Activated CD4-positive, alpha-beta memory T cell treated with anti-CD3 and anti-CD28 coated beads for 36 hours (primary cell): ENCODE measurements at regions not wholly inside any gene's neighbourhood (a gene's known extent, or its start where the extent isn't known, plus 50 kb on each side); places are given as distances from the start of the nearest gene placed in this dataset.
"Not testable (repeated sequence)": the region's sequence is repeated elsewhere in the genome, so short reads cannot be mapped to it uniquely, and the experiment has no call there.

Source experiments
- CTCF ChIA-PET: fragments of 350-600 bp; sonication (Branson Sonifier 250); formaldehyde crosslinking; loops from one replicate; lab custom pipeline; 2021; ENCODE audit warnings: antibody characterized with exemption, inconsistent platforms; lab: Charles Lee
- POLR2A ChIA-PET: fragments of 350-600 bp; sonication (Branson Sonifier 250); formaldehyde crosslinking; loops from one replicate; lab custom pipeline; 2021; ENCODE audit warnings: antibody characterized with exemption; lab: Charles Lee
- DNase-seq: peaks from one replicate; pipeline ENCODE4 v3.0.0-alpha.2; 2020
- H3K27ac Mint-ChIP-seq: one replicate; pipeline ENCODE4 v1.8.0; 2021; ENCODE audit warnings: mixed read lengths
- H3K27me3 Mint-ChIP-seq: one replicate; pipeline ENCODE4 v1.8.0; 2021; ENCODE audit warnings: mixed read lengths
- H3K36me3 Mint-ChIP-seq: one replicate; pipeline ENCODE4 v1.8.0; 2021; ENCODE audit warnings: mixed read lengths
- H3K4me1 Mint-ChIP-seq: one replicate; pipeline ENCODE4 v1.8.0; 2021; ENCODE audit warnings: low read depth, mixed read lengths
- H3K4me3 Mint-ChIP-seq: one replicate; pipeline ENCODE4 v1.8.0; 2021; ENCODE audit warnings: mild to moderate bottlenecking, mixed read lengths
- H3K9me3 Mint-ChIP-seq: one replicate; pipeline ENCODE4 v1.8.0; 2021; ENCODE audit warnings: mixed read lengths
- intact Hi-C: fragments of 100-400 bp; cut with micrococcal nuclease; formaldehyde crosslinking; loops from one replicate; pipeline ENCODE4 v1.15.1; 2023

- peaks cover 49% of the 10 kb centered on the region for H3K36me3 Mint-ChIP-seq
- H3K4me1 Mint-ChIP-seq = peaks cover 44% of the 10 kb centered on the region
- H3K27me3 Mint-ChIP-seq, H3K4me3 Mint-ChIP-seq, H3K9me3 Mint-ChIP-seq, intact Hi-C loops, H3K27ac Mint-ChIP-seq, DNase-seq, POLR2A ChIA-PET: not testable (repeated sequence)
- CTCF ChIA-PET = interaction anchor here (0.9 to 1.1 kb wide), 2 partner anchors 16 to 17 kb away, joined by 3 to 5 read pairs; no protein-coding TSS in a partner anchor
Measured at GRCh38 chr7:66573782-66574495, 54.7 kb upstream of the KCTD7 start.

GRCh38 chr7:66574768-66575167 lies 53.9 kb upstream of the KCTD7 start:
- CTCF ChIA-PET = interaction anchor here (0.9 kb wide), 1 partner anchor 17 kb away, joined by 5 read pairs; no protein-coding TSS in a partner anchor
- intact Hi-C loops = not testable (repeated sequence)

GRCh38 chr7:66575398-66575797 lies 53.3 kb upstream of the KCTD7 start:
- Mint-ChIP-seq H3K27me3 (no peaks in the 10 kb centered on the region), H3K36me3 (peaks cover 41% of the 10 kb centered on the region), H3K4me3 (no peak overlapping the region), H3K9me3 (no peaks in the 10 kb centered on the region), H3K27ac (no peak overlapping the region), H3K4me1 (peaks cover 53% of the 10 kb centered on the region)
- POLR2A ChIA-PET = no interaction called here
- intact Hi-C loops = no loop called here
- CTCF ChIA-PET = no interaction called here
- peak; percentile 22 for DNase-seq

More at GRCh38 chr7:66574768-66575167, 53.9 kb upstream of the KCTD7 start:
- H3K4me3 Mint-ChIP-seq, H3K27me3 Mint-ChIP-seq, H3K27ac Mint-ChIP-seq, DNase-seq, H3K9me3 Mint-ChIP-seq, POLR2A ChIA-PET: not testable (repeated sequence)
- Mint-ChIP-seq H3K36me3 (peaks cover 47% of the 10 kb centered on the region), H3K4me1 (peaks cover 50% of the 10 kb centered on the region)

- H3K36me3 Mint-ChIP-seq = peaks cover 39% of the 10 kb centered on the region
- DNase-seq = no peak
- H3K27ac Mint-ChIP-seq = no peak overlapping the region
- ChIA-PET POLR2A (no interaction called here), CTCF (interaction anchor here (0.9 kb wide), 1 partner anchor 19 kb away, joined by 4 read pairs; no protein-coding TSS in a partner anchor)
- no peaks in the 10 kb centered on the region for H3K9me3 Mint-ChIP-seq
- no peaks in the 10 kb centered on the region for H3K27me3 Mint-ChIP-seq
- H3K4me1 Mint-ChIP-seq = peaks cover 56% of the 10 kb centered on the region
- intact Hi-C loops = no loop called here
- no peak overlapping the region for H3K4me3 Mint-ChIP-seq
Measured at GRCh38 chr7:66576646-66577045, 52.0 kb upstream of the KCTD7 start.
